Ascending aorta (tissue), 2 donors: ENCODE measurements at regions not wholly inside any gene's neighbourhood (a gene's known extent, or its start where the extent isn't known, plus 50 kb on each side); places are given as distances from the start of the nearest gene placed in this dataset.

ENCODE experiments used
- DNase-seq, 2 donors: peaks; one replicate each; pipeline ENCODE4 v3.0.0-alpha.2; 2019; ENCODE audit warnings: low spot score in 2 of 2
- H3K27ac ChIP-seq, 2 donors: fragments of 200-600 bp; sonication (generic); one replicate each; pipeline ENCODE4 v1.5.1; 2016 to 2017; ENCODE audit warnings: mild to moderate bottlenecking in 1 of 2
- H3K27me3 ChIP-seq: fragments of 200-600 bp; sonication (generic); one replicate; pipeline ENCODE4 v1.5.1; 2017
- H3K36me3 ChIP-seq, 2 donors: fragments of 200-600 bp; sonication (generic); one replicate each; pipeline ENCODE4 v1.5.1; 2016
- H3K4me1 ChIP-seq, 2 donors: fragments of 200-600 bp; sonication (generic); one replicate each; pipeline ENCODE4 v1.5.1; 2016 to 2017; ENCODE audit warnings: mild to moderate bottlenecking in 1 of 2
- H3K4me3 ChIP-seq, 2 donors: fragments of 200-600 bp; sonication (generic); one replicate each; pipeline ENCODE4 v1.5.1; 2016 to 2017; ENCODE audit warnings: mild to moderate bottlenecking in 1 of 2
- H3K9me3 ChIP-seq, 2 donors: fragments of 200-600 bp; sonication (generic); one replicate each; pipeline ENCODE4 v1.5.1; 2016
- intact Hi-C: fragments of 100-400 bp; cut with DNase I; formaldehyde crosslinking; loops from one replicate; pipeline ENCODE4 v1.15.1; 2023
- TF ChIP-seq, protein P1 (sequence below), 3 experiments: fragments of 200-600 bp in 2 of 3; fragments of 450-650 bp in 1 of 3; sonication (generic) in 2 of 3; IDR thresholded peaks; one replicate each; pipeline ENCODE4 v1.5.1; 2016 to 2019; ENCODE audit warnings: antibody characterized with exemption in 3 of 3, mild to moderate bottlenecking in 1 of 3, moderate library complexity in 1 of 3

DNA sequence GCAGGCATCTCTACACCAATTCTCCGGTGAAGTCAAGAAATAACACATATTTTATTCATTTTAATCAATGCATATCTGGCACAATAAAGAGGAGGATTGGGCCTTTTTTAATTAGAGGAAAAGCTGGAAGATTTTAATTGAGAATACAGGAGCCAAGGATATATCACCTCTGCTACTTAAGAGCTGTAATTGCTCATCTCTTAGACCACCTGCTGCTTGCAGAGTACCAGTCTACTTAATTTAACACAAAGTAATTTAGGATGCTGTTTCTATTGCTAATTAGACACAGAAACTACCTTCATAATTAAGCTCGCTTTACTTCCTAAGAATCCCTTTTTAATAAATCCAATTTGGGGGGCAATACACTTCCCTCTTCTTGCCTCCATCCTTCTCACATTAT, 326.9 kb downstream of the TENT4A start:
- intact Hi-C loops = no loop called here
- H3K9me3 ChIP-seq = no peaks in the 10 kb centered on the region
- no peak overlapping the region for H3K4me3 ChIP-seq
- H3K4me1 ChIP-seq = no peaks in the 10 kb centered on the region
- no peak overlapping the region for H3K27ac ChIP-seq
- H3K27me3 ChIP-seq = no peaks in the 10 kb centered on the region
- H3K36me3 ChIP-seq = no peaks in the 10 kb centered on the region
- no peak for DNase-seq
- TF ChIP-seq, protein P1, sequence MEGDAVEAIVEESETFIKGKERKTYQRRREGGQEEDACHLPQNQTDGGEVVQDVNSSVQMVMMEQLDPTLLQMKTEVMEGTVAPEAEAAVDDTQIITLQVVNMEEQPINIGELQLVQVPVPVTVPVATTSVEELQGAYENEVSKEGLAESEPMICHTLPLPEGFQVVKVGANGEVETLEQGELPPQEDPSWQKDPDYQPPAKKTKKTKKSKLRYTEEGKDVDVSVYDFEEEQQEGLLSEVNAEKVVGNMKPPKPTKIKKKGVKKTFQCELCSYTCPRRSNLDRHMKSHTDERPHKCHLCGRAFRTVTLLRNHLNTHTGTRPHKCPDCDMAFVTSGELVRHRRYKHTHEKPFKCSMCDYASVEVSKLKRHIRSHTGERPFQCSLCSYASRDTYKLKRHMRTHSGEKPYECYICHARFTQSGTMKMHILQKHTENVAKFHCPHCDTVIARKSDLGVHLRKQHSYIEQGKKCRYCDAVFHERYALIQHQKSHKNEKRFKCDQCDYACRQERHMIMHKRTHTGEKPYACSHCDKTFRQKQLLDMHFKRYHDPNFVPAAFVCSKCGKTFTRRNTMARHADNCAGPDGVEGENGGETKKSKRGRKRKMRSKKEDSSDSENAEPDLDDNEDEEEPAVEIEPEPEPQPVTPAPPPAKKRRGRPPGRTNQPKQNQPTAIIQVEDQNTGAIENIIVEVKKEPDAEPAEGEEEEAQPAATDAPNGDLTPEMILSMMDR (IDR thresholded peaks at IDR 0.05) = no peak

GRCh38 chr5:7043797-7044196, 330.6 kb downstream of the TENT4A start:
- H3K36me3 ChIP-seq = no peaks in the 10 kb centered on the region
- TF ChIP-seq, protein P1 (IDR thresholded peaks at IDR 0.05) = no peak
- H3K27me3 ChIP-seq = no peaks in the 10 kb centered on the region
- H3K9me3 ChIP-seq = no peaks in the 10 kb centered on the region
- intact Hi-C loops = no loop called here
- H3K4me3 ChIP-seq = no peak overlapping the region
- H3K4me1 ChIP-seq = no peaks in the 10 kb centered on the region
- DNase-seq = no peak
- no peak overlapping the region for H3K27ac ChIP-seq

DNA sequence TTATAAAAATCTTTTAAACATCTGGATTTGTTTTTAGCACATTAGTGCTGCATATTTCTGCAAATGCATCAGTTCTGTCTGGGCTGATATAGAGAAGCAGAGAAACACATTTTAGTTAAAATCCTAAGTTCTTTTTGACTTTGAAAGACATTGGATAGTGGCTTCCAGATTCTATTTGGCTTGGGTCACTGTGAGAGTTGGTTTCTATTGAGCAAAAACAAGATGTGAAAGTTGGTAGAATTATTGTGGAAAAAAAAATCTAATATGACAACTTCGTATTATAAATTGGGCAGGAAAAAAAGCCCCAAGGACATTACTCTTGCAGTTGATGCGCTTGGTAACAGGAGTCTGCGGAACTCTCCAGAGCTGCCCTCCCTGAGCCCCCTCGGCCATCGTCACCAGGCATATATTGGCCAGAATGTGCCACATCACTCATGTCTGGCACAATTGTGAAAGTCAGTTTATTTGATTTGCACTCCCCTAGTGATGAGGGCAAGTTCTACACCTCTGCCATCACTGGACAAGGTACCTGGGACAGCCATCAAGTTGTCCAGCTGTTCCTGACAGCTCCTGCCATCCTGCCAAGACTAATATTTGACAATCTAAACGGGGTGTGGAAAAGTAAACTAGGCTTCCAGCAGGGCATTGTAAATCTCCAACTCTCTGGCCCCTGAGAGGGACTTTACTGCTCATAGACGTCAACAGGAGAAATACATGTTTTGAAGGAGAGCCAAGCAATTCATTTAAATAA, 334.5 kb downstream of the TENT4A start:
- H3K4me1 ChIP-seq = no peaks in the 10 kb centered on the region
- no peak overlapping the region for H3K27ac ChIP-seq
- no peaks in the 10 kb centered on the region for H3K36me3 ChIP-seq
- H3K27me3 ChIP-seq = no peaks in the 10 kb centered on the region
- TF ChIP-seq, protein P1 (IDR thresholded peaks at IDR 0.05) = no peak
- no peaks in the 10 kb centered on the region for H3K9me3 ChIP-seq
- intact Hi-C loops = no loop called here
- no peak overlapping the region for H3K4me3 ChIP-seq
- no peak for DNase-seq

- H3K27ac ChIP-seq = no peak overlapping the region
- H3K4me3 ChIP-seq = no peak overlapping the region
- DNase-seq = no peak
- H3K9me3 ChIP-seq = no peaks in the 10 kb centered on the region
- H3K4me1 ChIP-seq = no peaks in the 10 kb centered on the region
- intact Hi-C loops = no loop called here
- H3K36me3 ChIP-seq = no peaks in the 10 kb centered on the region
- H3K27me3 ChIP-seq = no peaks in the 10 kb centered on the region
- TF ChIP-seq, protein P1 (IDR thresholded peaks at IDR 0.05) = no peak
These were observed 337.8 kb downstream of the TENT4A start for GRCh38 chr5:7050986-7051385.

- intact Hi-C loops = no loop called here
- TF ChIP-seq, protein P1 (IDR thresholded peaks at IDR 0.05) = no peak
These were observed 339.9 kb downstream of the TENT4A start for GRCh38 chr5:7053125-7053524.

More at GRCh38 chr5:7053125-7053524, 339.9 kb downstream of the TENT4A start:
- Histone ChIP-seq H3K27me3 (no peaks in the 10 kb centered on the region), H3K4me1 (no peaks in the 10 kb centered on the region), H3K27ac (no peak overlapping the region), H3K9me3 (no peaks in the 10 kb centered on the region), H3K36me3 (no peaks in the 10 kb centered on the region), H3K4me3 (no peak overlapping the region)
- DNase-seq = no peak
